CD4-positive, alpha-beta T cell (primary cell): ENCODE measurements at regions not wholly inside any gene's neighbourhood (a gene's known extent, or its start where the extent isn't known, plus 50 kb on each side); places are given as distances from the start of the nearest gene placed in this dataset.

ENCODE experiments used
- ATAC-seq: fragments of 200-7000 bp; cut with Tn5 transposase; one replicate; pipeline ENCODE4 v1.10.0; 2022; ENCODE audit warnings: mild to moderate bottlenecking; ENCODE audit not compliant: poor library complexity
- CTCF ChIA-PET: fragments of 350-600 bp; sonication (Branson Sonifier 250); formaldehyde crosslinking; loops from one replicate; lab custom pipeline; 2021; ENCODE audit warnings: antibody characterized with exemption, inconsistent platforms; lab: Charles Lee
- POLR2A ChIA-PET: fragments of 350-600 bp; sonication (Branson Sonifier 250); formaldehyde crosslinking; loops from one replicate; lab custom pipeline; 2021; ENCODE audit warnings: antibody characterized with exemption, inconsistent platforms; lab: Charles Lee
- DNase-seq, 14 experiments: peaks; one replicate each; pipeline ENCODE4 v3.0.0-alpha.2; 2013 to 2020; ENCODE audit warnings: mixed read lengths in 2 of 14
- H3K27ac ChIP-seq, 2 donors: one replicate each; pipeline versions ENCODE4 v1.5.1 to v1.7.0; 2013; ENCODE audit warnings: low read length in 2 of 2, low read depth in 1 of 2, mild to moderate bottlenecking in 1 of 2
- H3K27me3 ChIP-seq, 2 experiments: 1 replicate in 1 of 2; 2 replicates in 1 of 2; pipeline versions ENCODE4 v1.6.1 to v1.7.0; 2013; ENCODE audit warnings: low read length in 2 of 2, control low read depth in 1 of 2, mild to moderate bottlenecking in 1 of 2, moderate library complexity in 1 of 2; ENCODE audit not compliant: insufficient read depth in 2 of 2, control insufficient read depth in 1 of 2
- H3K36me3 ChIP-seq: one replicate; pipeline ENCODE4 v1.6.1; 2013; ENCODE audit warnings: low read length, control low read depth; ENCODE audit not compliant: insufficient read depth
- H3K4me1 ChIP-seq: one replicate; pipeline ENCODE4 v1.6.1; 2013; ENCODE audit warnings: low read length, control low read depth; ENCODE audit not compliant: insufficient read depth
- H3K4me3 ChIP-seq: one replicate; pipeline ENCODE4 v1.5.1; 2013; ENCODE audit warnings: mild to moderate bottlenecking, low read length, moderate library complexity
- H3K9me3 ChIP-seq, 2 experiments: 1 replicate in 1 of 2; 2 replicates in 1 of 2; pipeline versions ENCODE4 v1.6.1 to v1.7.0; 2013; ENCODE audit warnings: low read length in 2 of 2, mild to moderate bottlenecking in 2 of 2, control low read depth in 1 of 2, moderate library complexity in 1 of 2; ENCODE audit not compliant: control insufficient read depth in 1 of 2, insufficient read depth in 1 of 2
- H3K27ac Mint-ChIP-seq: one replicate; pipeline ENCODE4 v1.8.0; 2020; ENCODE audit warnings: mixed read lengths
- H3K27me3 Mint-ChIP-seq: one replicate; pipeline ENCODE4 v1.8.0; 2021; ENCODE audit warnings: mixed read lengths
- H3K36me3 Mint-ChIP-seq: one replicate; pipeline ENCODE4 v1.8.0; 2021; ENCODE audit warnings: low read depth, mixed read lengths
- H3K4me1 Mint-ChIP-seq: one replicate; pipeline ENCODE4 v1.8.0; 2021; ENCODE audit warnings: low read depth, mixed read lengths
- H3K4me3 Mint-ChIP-seq: one replicate; pipeline ENCODE4 v1.8.0; 2020; ENCODE audit warnings: mild to moderate bottlenecking, mixed read lengths
- H3K9me3 Mint-ChIP-seq: one replicate; pipeline ENCODE4 v1.8.0; 2020; ENCODE audit warnings: mixed read lengths
- intact Hi-C, 2 experiments: fragments of 100-400 bp; cut with DNase I in 1 of 2; cut with micrococcal nuclease in 1 of 2; formaldehyde crosslinking; loops; one replicate each; pipeline versions ENCODE4 v1.15.1 to v1.9.0; 2023 to 2025; cut with DNase I, micrococcal nuclease
- TF ChIP-seq, protein P1 (sequence below): fragments of 200-600 bp; IDR thresholded peaks from one replicate; pipeline ENCODE4 v1.8.0; 2022; ENCODE audit warnings: antibody characterized with exemption, mild to moderate bottlenecking

DNA sequence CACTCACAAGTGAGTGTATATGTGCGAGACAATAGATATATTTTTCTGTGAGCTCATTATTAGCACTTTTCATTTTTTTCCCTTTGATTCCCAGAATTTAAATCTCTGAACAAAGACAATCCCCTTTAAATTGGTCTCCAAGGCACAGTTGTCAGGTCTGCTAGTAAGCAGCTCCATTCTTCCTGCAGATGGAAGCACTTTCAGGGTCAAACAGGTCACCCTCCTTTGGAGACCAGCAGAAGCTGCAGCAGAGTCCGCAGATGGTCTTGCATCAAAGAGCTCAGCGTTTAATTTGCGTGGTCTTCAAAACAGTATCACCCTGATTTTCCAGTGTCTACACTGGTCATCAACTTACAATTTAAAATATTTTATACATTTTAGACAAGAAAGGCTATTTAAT is 543.8 kb downstream of the ARL4A start:
- H3K27ac ChIP-seq, result no peak overlapping the region
- no peaks in the 10 kb centered on the region for H3K36me3 ChIP-seq
- POLR2A ChIA-PET, result no interaction called here
- no peaks in the 10 kb centered on the region for H3K9me3 ChIP-seq
- H3K27me3 ChIP-seq, result no peaks in the 10 kb centered on the region
- Mint-ChIP-seq H3K36me3 (no peaks in the 10 kb centered on the region), H3K27ac (no peak overlapping the region), H3K4me1 (no peaks in the 10 kb centered on the region), H3K27me3 (peaks cover 4% of the 10 kb centered on the region), H3K4me3 (no peak overlapping the region), H3K9me3 (no peaks in the 10 kb centered on the region)
- intact Hi-C loops, result no loop called here
- CTCF ChIA-PET, result interaction anchor here (0.9 kb wide), 1 partner anchor 11 kb away, joined by 3 read pairs; no protein-coding TSS in a partner anchor
- ATAC-seq (no peak), DNase-seq (no peak)
- no peak overlapping the region for H3K4me3 ChIP-seq
- H3K4me1 ChIP-seq, result no peaks in the 10 kb centered on the region
- TF ChIP-seq, protein P1, sequence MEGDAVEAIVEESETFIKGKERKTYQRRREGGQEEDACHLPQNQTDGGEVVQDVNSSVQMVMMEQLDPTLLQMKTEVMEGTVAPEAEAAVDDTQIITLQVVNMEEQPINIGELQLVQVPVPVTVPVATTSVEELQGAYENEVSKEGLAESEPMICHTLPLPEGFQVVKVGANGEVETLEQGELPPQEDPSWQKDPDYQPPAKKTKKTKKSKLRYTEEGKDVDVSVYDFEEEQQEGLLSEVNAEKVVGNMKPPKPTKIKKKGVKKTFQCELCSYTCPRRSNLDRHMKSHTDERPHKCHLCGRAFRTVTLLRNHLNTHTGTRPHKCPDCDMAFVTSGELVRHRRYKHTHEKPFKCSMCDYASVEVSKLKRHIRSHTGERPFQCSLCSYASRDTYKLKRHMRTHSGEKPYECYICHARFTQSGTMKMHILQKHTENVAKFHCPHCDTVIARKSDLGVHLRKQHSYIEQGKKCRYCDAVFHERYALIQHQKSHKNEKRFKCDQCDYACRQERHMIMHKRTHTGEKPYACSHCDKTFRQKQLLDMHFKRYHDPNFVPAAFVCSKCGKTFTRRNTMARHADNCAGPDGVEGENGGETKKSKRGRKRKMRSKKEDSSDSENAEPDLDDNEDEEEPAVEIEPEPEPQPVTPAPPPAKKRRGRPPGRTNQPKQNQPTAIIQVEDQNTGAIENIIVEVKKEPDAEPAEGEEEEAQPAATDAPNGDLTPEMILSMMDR, result no peak

DNA sequence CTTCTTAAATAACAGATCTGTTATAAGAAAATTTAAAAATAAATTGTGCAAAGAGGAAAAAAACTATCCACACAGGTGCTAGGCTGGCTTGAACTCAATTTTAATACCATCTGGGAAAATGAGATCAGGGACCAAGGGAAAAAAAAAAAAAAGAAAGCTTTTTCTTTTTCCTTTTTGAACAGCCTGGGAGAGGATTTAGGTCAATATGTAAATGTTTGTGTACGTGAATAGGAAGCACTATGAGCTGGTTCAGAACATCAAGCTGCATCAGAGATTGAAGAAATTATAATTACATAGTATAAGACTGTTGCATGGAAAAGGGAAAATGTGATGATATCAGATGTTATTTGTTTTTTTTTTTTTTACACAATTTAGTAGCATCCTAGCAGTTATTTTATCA is 548.0 kb downstream of the ARL4A start:
- no peak overlapping the region for H3K4me3 ChIP-seq
- H3K27ac ChIP-seq, result no peak overlapping the region
- H3K4me1 Mint-ChIP-seq, result no peaks in the 10 kb centered on the region
- ChIA-PET POLR2A (no interaction called here), CTCF (no interaction called here)
- no peaks in the 10 kb centered on the region for H3K4me1 ChIP-seq
- TF ChIP-seq, protein P1, result no peak
- H3K9me3 ChIP-seq, result no peaks in the 10 kb centered on the region
- H3K9me3 Mint-ChIP-seq, result no peaks in the 10 kb centered on the region
- ATAC-seq, result no peak
- H3K27ac Mint-ChIP-seq, result no peak overlapping the region
- H3K36me3 Mint-ChIP-seq, result no peaks in the 10 kb centered on the region
- intact Hi-C loops, result no loop called here
- no peak for DNase-seq
- H3K4me3 Mint-ChIP-seq, result no peak overlapping the region
- H3K27me3 ChIP-seq, result no peaks in the 10 kb centered on the region
- H3K27me3 Mint-ChIP-seq, result peaks cover 8% of the 10 kb centered on the region
- no peaks in the 10 kb centered on the region for H3K36me3 ChIP-seq

DNA sequence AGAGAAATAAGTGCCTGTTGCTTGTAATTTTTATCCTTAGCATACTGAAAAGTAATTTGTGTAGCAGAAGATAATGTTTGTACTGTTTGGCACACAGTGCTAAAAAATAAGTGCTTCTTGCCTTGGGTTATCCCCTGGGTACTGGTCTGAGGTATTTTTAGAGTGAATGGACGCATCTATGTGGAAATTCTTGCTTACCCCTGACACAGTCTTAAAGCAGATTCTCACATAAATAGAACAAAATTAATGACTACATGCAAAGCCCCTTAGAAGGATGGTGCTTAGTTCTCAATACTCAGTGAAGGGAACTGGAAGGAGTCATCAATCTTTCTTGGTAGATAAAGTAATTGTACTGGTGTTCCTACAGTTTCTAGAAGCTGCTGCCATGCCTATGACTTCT is 548.6 kb downstream of the ARL4A start:
- no peak overlapping the region for H3K4me3 Mint-ChIP-seq
- H3K27ac Mint-ChIP-seq, result no peak overlapping the region
- H3K9me3 ChIP-seq, result no peaks in the 10 kb centered on the region
- ChIA-PET POLR2A (no interaction called here), CTCF (no interaction called here)
- no peaks in the 10 kb centered on the region for H3K9me3 Mint-ChIP-seq
- no peak overlapping the region for H3K4me3 ChIP-seq
- DNase-seq, result no peak
- peaks cover 8% of the 10 kb centered on the region for H3K27me3 Mint-ChIP-seq
- no peaks in the 10 kb centered on the region for H3K4me1 ChIP-seq
- ATAC-seq, result no peak
- no peaks in the 10 kb centered on the region for H3K36me3 ChIP-seq
- no peak overlapping the region for H3K27ac ChIP-seq
- TF ChIP-seq, protein P1, result no peak
- H3K27me3 ChIP-seq, result no peaks in the 10 kb centered on the region
- H3K4me1 Mint-ChIP-seq, result no peaks in the 10 kb centered on the region
- intact Hi-C loops, result no loop called here
- no peaks in the 10 kb centered on the region for H3K36me3 Mint-ChIP-seq
